ENCODE measurements at regions not wholly inside any gene's neighbourhood (a gene's known extent, or its start where the extent isn't known, plus 50 kb on each side); places are given as distances from the start of the nearest gene placed in this dataset.

DNA sequence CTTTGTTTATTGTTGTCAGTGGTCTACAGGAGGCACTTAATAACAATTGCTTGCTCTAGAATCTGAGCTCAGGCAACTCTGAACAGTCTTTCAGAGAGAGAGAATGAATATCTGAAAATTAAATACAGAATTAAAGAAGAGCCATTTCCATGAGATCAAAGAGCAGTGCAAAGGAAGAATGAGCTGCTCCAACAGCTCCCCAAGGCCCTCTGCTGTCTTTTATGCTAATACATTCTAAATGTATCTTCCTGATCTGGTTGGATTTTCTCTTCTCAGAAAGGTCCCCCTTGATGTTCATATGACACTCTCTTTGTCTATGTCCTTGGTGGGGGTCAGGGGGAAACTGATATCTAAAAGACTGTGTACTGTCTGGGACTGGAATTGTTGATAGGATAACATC is 1029.6 kb downstream of the PCDH9 start:
- TF ChIP-seq ZNF274 (IDR thresholded peaks at IDR 0.05; ENCODE audit: low read depth, low read length) (no peak), SUZ12 (IDR thresholded peaks at IDR 0.05; ENCODE audit: extremely low read depth, insufficient read depth, insufficient read length) (no peak), YY1 (IDR thresholded peaks at IDR 0.05; ENCODE audit: insufficient read depth, insufficient read length) (no peak)
